Astrocyte of the hippocampus (primary cell): ENCODE measurements at regions not wholly inside any gene's neighbourhood (a gene's known extent, or its start where the extent isn't known, plus 50 kb on each side); places are given as distances from the start of the nearest gene placed in this dataset.

Source experiments
- DNase-seq: peaks from one replicate; pipeline ENCODE4 v3.0.0; 2011; ENCODE audit warnings: low read depth, low spot score

- peak; percentile 93 for DNase-seq
These were observed 49.8 kb upstream of the BAHCC1 start for GRCh38 chr17:81345228-81346089.
